GM12878 (cell line): ENCODE measurements at regions not wholly inside any gene's neighbourhood (a gene's known extent, or its start where the extent isn't known, plus 50 kb on each side); places are given as distances from the start of the nearest gene placed in this dataset.

Source experiments
- ATAC-seq: fragments of 200-7000 bp; cut with Tn5 transposase; 3 replicates; pipeline ENCODE4 v1.9.1; 2020; ENCODE audit warnings: mild to moderate bottlenecking, moderate library complexity
- BruUV-seq: library from RNA; stranded (reverse); fragments of 400-500 nt; replicated peaks from 2 replicates; lab custom pipeline; 2021; lab: Mats Ljungman, UMichigan
- CTCF ChIA-PET: fragments of 300-600 bp; sonication (Branson Sonifier 250); formaldehyde crosslinking; extraction: SDS; loops from one replicate; lab custom pipeline; 2021; ENCODE audit warnings: inconsistent platforms; lab: Yijun Ruan, JAX
- POLR2A ChIA-PET: fragments of 350-600 bp; formaldehyde crosslinking; extraction: SDS; loops from one replicate; lab custom pipeline; 2021; ENCODE audit warnings: inconsistent platforms; lab: Charles Lee
- RAD21 ChIA-PET: fragments of 300-600 bp; sonication (Branson Sonifier 250); formaldehyde crosslinking; loops from one replicate; lab custom pipeline; 2023; ENCODE audit warnings: antibody characterized with exemption; ENCODE audit not compliant: unreplicated experiment; lab: Charles Lee
- SMC1A ChIA-PET: fragments of 300-600 bp; sonication (Branson Sonifier 250); formaldehyde crosslinking; loops from one replicate; lab custom pipeline; 2023; ENCODE audit not compliant: unreplicated experiment, uncharacterized antibody; lab: Charles Lee
- DNase-seq: peaks from one replicate; pipeline ENCODE4 v3.0.0-alpha.2; 2011; ENCODE audit warnings: low read depth, low spot score
- FAIRE-seq: peaks from 3 replicates; lab custom pipeline; 2011; peaks lifted over from hg19 to GRCh38; lab: Jason Lieb, UNC
- H2AFZ ChIP-seq: 2 replicates; pipeline ENCODE4 v1.6.0; 2011; ENCODE audit warnings: low read depth, low read length, control low read depth; ENCODE audit not compliant: control insufficient read depth
- H3K27ac ChIP-seq: 2 replicates; pipeline ENCODE4 v1.5.1; 2011; ENCODE audit warnings: control low read depth; ENCODE audit not compliant: control insufficient read depth, insufficient read depth
- H3K27me3 ChIP-seq, 2 experiments: replicated peaks in 1 of 2; 2 replicates each; pipeline versions ENCODE4 v1.6.0 to v1.6.1; 2011; ENCODE audit warnings: low read length in 1 of 2; ENCODE audit not compliant: control insufficient read depth in 2 of 2, insufficient read depth in 2 of 2
- H3K36me3 ChIP-seq, 2 experiments: 2 replicates each; pipeline ENCODE4 v1.5.1; 2011; ENCODE audit warnings: low read length in 1 of 2; ENCODE audit not compliant: control insufficient read depth in 2 of 2, insufficient read depth in 2 of 2
- H3K4me1 ChIP-seq: 2 replicates; pipeline ENCODE4 v1.6.1; 2011; ENCODE audit warnings: mild to moderate bottlenecking, low read length, moderate library complexity, mixed read lengths; ENCODE audit not compliant: control insufficient read depth, insufficient read depth
- H3K4me2 ChIP-seq: 2 replicates; pipeline ENCODE4 v1.6.0; 2011; ENCODE audit warnings: control low read depth; ENCODE audit not compliant: control insufficient read depth, insufficient read depth
- H3K4me3 ChIP-seq: fragments of 200-600 bp; sonication (generic); 2 replicates; pipeline ENCODE4 v1.5.1; 2016
- H3K79me2 ChIP-seq: 2 replicates; pipeline ENCODE4 v1.6.0; 2011; ENCODE audit warnings: low read length; ENCODE audit not compliant: control insufficient read depth, insufficient read depth
- H3K9ac ChIP-seq: 2 replicates; pipeline ENCODE4 v1.8.0; 2011; ENCODE audit warnings: low read length, control low read depth, mixed read lengths; ENCODE audit not compliant: control insufficient read depth, insufficient read depth
- H3K9me3 ChIP-seq: replicated peaks from 3 replicates; pipeline ENCODE4 v1.5.1; 2011; ENCODE audit warnings: mild to moderate bottlenecking, low read length; ENCODE audit not compliant: control insufficient read depth, insufficient read depth
- H4K20me1 ChIP-seq: 2 replicates; pipeline ENCODE4 v1.6.0; 2011; ENCODE audit not compliant: control insufficient read depth, insufficient read depth
- BACH1 ChIP-seq: fragments of 450-650 bp; IDR thresholded peaks from 2 replicates; pipeline ENCODE4 v1.6.1; 2017; ENCODE audit warnings: mild to moderate bottlenecking, borderline replicate concordance
- BRCA1 ChIP-seq: IDR thresholded peaks from 2 replicates; pipeline ENCODE4 v1.6.1; 2011; ENCODE audit warnings: low read depth, low read length, improper control_type of control experiment
- CEBPB ChIP-seq, 2 experiments: fragments of 150-350 bp in 1 of 2; IDR thresholded peaks; 2 replicates each; pipeline ENCODE4 v1.6.1; 2012 to 2014; ENCODE audit warnings: low read depth in 2 of 2, low read length in 2 of 2, borderline replicate concordance in 1 of 2, inconsistent platforms in 1 of 2
- CHD4 ChIP-seq: fragments of 200-600 bp; sonication (generic); IDR thresholded peaks from 2 replicates; pipeline ENCODE4 v1.6.1; 2016; ENCODE audit warnings: mild to moderate bottlenecking
- EED ChIP-seq: sonication (generic); IDR thresholded peaks from 2 replicates; pipeline ENCODE4 v1.6.1; 2016; ENCODE audit warnings: antibody characterized with exemption, low read depth
- FOXK2 ChIP-seq: fragments of 450-650 bp; IDR thresholded peaks from 2 replicates; pipeline ENCODE4 v1.6.1; 2017; ENCODE audit warnings: mild to moderate bottlenecking, moderate library complexity
- FOXM1 ChIP-seq: IDR thresholded peaks from 2 replicates; pipeline ENCODE4 v1.6.1; 2012; ENCODE audit warnings: low read depth, mild to moderate bottlenecking, inconsistent platforms, low read length, moderate library complexity
- IKZF1 ChIP-seq: fragments of 450-650 bp; conservative IDR thresholded peaks from 2 replicates; pipeline ENCODE4 v1.6.1; 2017; ENCODE audit warnings: antibody characterized with exemption, mild to moderate bottlenecking
- KLF5 ChIP-seq: fragments of 450-650 bp; IDR thresholded peaks from 2 replicates; pipeline ENCODE4 v1.6.1; 2014; ENCODE audit warnings: mild to moderate bottlenecking; ENCODE audit not compliant: partially characterized antibody
- MYC ChIP-seq: IDR thresholded peaks from 2 replicates; pipeline ENCODE4 v1.6.1; 2011; ENCODE audit warnings: mild to moderate bottlenecking, low read length, moderate library complexity, inconsistent platforms; ENCODE audit not compliant: insufficient read depth, insufficient replicate concordance, insufficient read length, severe bottlenecking
- NFXL1 ChIP-seq: fragments of 450-650 bp; IDR thresholded peaks from 2 replicates; pipeline ENCODE4 v1.6.1; 2017; ENCODE audit warnings: antibody characterized with exemption, mild to moderate bottlenecking, borderline replicate concordance
- NFYA ChIP-seq: IDR thresholded peaks from 2 replicates; pipeline ENCODE4 v1.6.1; 2011; ENCODE audit warnings: low read depth, mild to moderate bottlenecking, low read length, improper control_type of control experiment, borderline replicate concordance
- PAX8 ChIP-seq: fragments of 450-650 bp; IDR thresholded peaks from 2 replicates; pipeline ENCODE4 v1.6.1; 2017; ENCODE audit warnings: mild to moderate bottlenecking, moderate library complexity
- PKNOX1 ChIP-seq: fragments of 450-650 bp; IDR thresholded peaks from 2 replicates; pipeline ENCODE4 v1.6.1; 2016; ENCODE audit warnings: mild to moderate bottlenecking
- POLR2AphosphoS5 ChIP-seq: IDR thresholded peaks from 2 replicates; pipeline ENCODE4 v1.6.1; 2011; ENCODE audit warnings: mild to moderate bottlenecking, low read length, inconsistent platforms
- RBBP5 ChIP-seq: fragments of 200-600 bp; sonication (generic); conservative IDR thresholded peaks from 2 replicates; pipeline ENCODE4 v1.6.1; 2016
- STAT1 ChIP-seq: fragments of 450-650 bp; conservative IDR thresholded peaks from 2 replicates; pipeline ENCODE4 v1.6.1; 2014; ENCODE audit warnings: antibody characterized with exemption, mild to moderate bottlenecking
- TBL1XR1 ChIP-seq: IDR thresholded peaks from 2 replicates; pipeline ENCODE4 v1.6.1; 2012; ENCODE audit warnings: low read depth, low read length, improper control_type of control experiment
- TCF7 ChIP-seq: IDR thresholded peaks from 2 replicates; pipeline ENCODE4 v1.6.1; 2014; ENCODE audit warnings: antibody characterized with exemption, borderline replicate concordance
- WRNIP1 ChIP-seq: IDR thresholded peaks from 2 replicates; pipeline ENCODE4 v1.6.1; 2011; ENCODE audit warnings: low read depth, low read length, improper control_type of control experiment, borderline replicate concordance
- ZNF592 ChIP-seq: fragments of 450-650 bp; IDR thresholded peaks from 2 replicates; pipeline ENCODE4 v1.6.1; 2017; ENCODE audit warnings: mild to moderate bottlenecking, moderate library complexity
- WGBS: methylation state at CpG from one replicate; pipeline ENCODE4 v1.1.6; 2016; ENCODE audit warnings: low lambda C conversion rate; ENCODE audit not compliant: insufficient replicate concordance, insufficient coverage; ENCODE audit errors: missing lambda C conversion rate; 5-methylcytosine and 5-hydroxymethylcytosine counted together
- in situ Hi-C: fragments of 300-500 bp; cut with MboI; formaldehyde crosslinking; loops from 9 replicates; pipeline ENCODE4 v1.14.3; 2018; ENCODE audit warnings: mixed read lengths
- intact Hi-C: fragments of 100-400 bp; cut with micrococcal nuclease; formaldehyde crosslinking; loops from one replicate; pipeline ENCODE4 v1.14.2; 2022; ENCODE audit not compliant: unreplicated experiment

GRCh38 chr7:52243685-52244084 is 791.7 kb upstream of the POM121L12 start (continued):
- TF ChIP-seq WRNIP1: no peak
- TF ChIP-seq BACH1: no peak
- no peak for TF ChIP-seq NFYA
- no peak for TF ChIP-seq PKNOX1
- no peak for TF ChIP-seq POLR2AphosphoS5
- TF ChIP-seq BRCA1: no peak
- no peak for TF ChIP-seq PAX8
- TF ChIP-seq TCF7: no peak

- Histone ChIP-seq H3K4me1 (no peaks in the 10 kb centered on the region), H2AFZ (no peak overlapping the region), H3K9ac (no peak overlapping the region), H4K20me1 (no peaks in the 10 kb centered on the region), H3K27me3 (no peaks in the 10 kb centered on the region), H3K9me3 (no peaks in the 10 kb centered on the region), H3K36me3 (no peaks in the 10 kb centered on the region), H3K4me2 (no peak overlapping the region), H3K27ac (no peak overlapping the region), H3K79me2 (no peaks in the 10 kb centered on the region), H3K4me3 (no peak overlapping the region)
- ATAC-seq (no peak), DNase-seq (no peak), FAIRE-seq (no peak)
- ChIA-PET RAD21 (no interaction called here), SMC1A (no interaction called here), CTCF (no interaction called here), POLR2A (no interaction called here)
- WGBS: 37% methylated on average over 2 of the region's 2 CpGs
- BruUV-seq: no TSS peak
- intact Hi-C loops: no loop called here
- in situ Hi-C loops: no loop called here
- no peak for TF ChIP-seq STAT1
- TF ChIP-seq NFXL1: no peak
- no peak for TF ChIP-seq IKZF1
- no peak for TF ChIP-seq MYC
- TF ChIP-seq FOXM1: no peak
- TF ChIP-seq CHD4: no peak
- TF ChIP-seq FOXK2: no peak
- no peak for TF ChIP-seq RBBP5
- no peak for TF ChIP-seq ZNF592
- TF ChIP-seq EED: no peak
- no peak for TF ChIP-seq KLF5
- TF ChIP-seq CEBPB (IDR thresholded peaks at IDR 0.05; ENCODE audit: borderline replicate concordance in 1 of 2, low read depth in 2 of 2, low read length in 2 of 2): no peak
- no peak for TF ChIP-seq TBL1XR1
Observed at GRCh38 chr7:52233248-52233647, 802.2 kb upstream of the POM121L12 start.
